Karpas-422 (cell line): ENCODE measurements at regions not wholly inside any gene's neighbourhood (a gene's known extent, or its start where the extent isn't known, plus 50 kb on each side); places are given as distances from the start of the nearest gene placed in this dataset.

ENCODE experiments used
- DNase-seq: peaks from one replicate; pipeline ENCODE4 v3.0.0-alpha.2; 2015
- H2AFZ ChIP-seq: fragments of 200-600 bp; sonication (generic); 2 replicates; pipeline ENCODE4 v1.6.1; 2014; ENCODE audit warnings: antibody characterized with exemption, low read length, mixed read lengths
- H3K27ac ChIP-seq: fragments of 200-600 bp; sonication (generic); 2 replicates; pipeline ENCODE4 v1.5.1; 2014; ENCODE audit warnings: mild to moderate bottlenecking, low read length, moderate library complexity
- H3K27me3 ChIP-seq: fragments of 200-600 bp; sonication (generic); 2 replicates; pipeline ENCODE4 v1.6.1; 2014; ENCODE audit warnings: low read length, mixed read lengths
- H3K36me3 ChIP-seq: fragments of 200-600 bp; sonication (generic); 2 replicates; pipeline ENCODE4 v1.6.1; 2014; ENCODE audit warnings: low read length, mixed read lengths; ENCODE audit not compliant: insufficient read depth
- H3K4me1 ChIP-seq: fragments of 200-600 bp; sonication (generic); 2 replicates; pipeline ENCODE4 v1.6.1; 2014; ENCODE audit warnings: mild to moderate bottlenecking, low read length, mixed read lengths
- H3K4me2 ChIP-seq: fragments of 200-600 bp; sonication (generic); 2 replicates; pipeline ENCODE4 v1.6.1; 2014; ENCODE audit warnings: low read length, low read depth, mild to moderate bottlenecking; ENCODE audit not compliant: poor library complexity, severe bottlenecking
- H3K4me3 ChIP-seq: fragments of 200-600 bp; sonication (generic); 2 replicates; pipeline ENCODE4 v1.5.1; 2014; ENCODE audit warnings: mild to moderate bottlenecking, antibody characterized with exemption, low read length, mixed read lengths
- H3K79me2 ChIP-seq: fragments of 200-600 bp; sonication (generic); 2 replicates; pipeline ENCODE4 v1.6.1; 2014; ENCODE audit warnings: mild to moderate bottlenecking, low read length, mixed read lengths
- H3K9ac ChIP-seq: fragments of 200-600 bp; sonication (generic); 2 replicates; pipeline ENCODE4 v1.6.0; 2014; ENCODE audit warnings: low read length
- H3K9me2 ChIP-seq: fragments of 200-600 bp; sonication (generic), shearing (Covaris generic); replicated peaks from 2 replicates; pipeline ENCODE4 v1.6.0; 2014; ENCODE audit warnings: mild to moderate bottlenecking, low read length, moderate library complexity; ENCODE audit not compliant: insufficient read depth
- H3K9me3 ChIP-seq: fragments of 300-700, 200-600 bp; sonication (generic); 2 replicates; pipeline ENCODE4 v1.6.1; 2014; ENCODE audit warnings: low read length, mixed read lengths
- H4K20me1 ChIP-seq: fragments of 200-600 bp; sonication (generic); 2 replicates; pipeline ENCODE4 v1.6.1; 2014; ENCODE audit warnings: mild to moderate bottlenecking, antibody characterized with exemption, low read length, low read depth; ENCODE audit not compliant: insufficient read depth

GRCh38 chr2:146037334-146037870, 1517.5 kb upstream of the ZEB2 start:
- Histone ChIP-seq H3K27me3 (no peaks in the 10 kb centered on the region), H3K36me3 (no peaks in the 10 kb centered on the region), H3K9ac (no peak overlapping the region), H3K9me3 (no peaks in the 10 kb centered on the region), H3K4me2 (no peak overlapping the region), H3K4me1 (no peaks in the 10 kb centered on the region), H3K9me2 (no peaks in the 10 kb centered on the region), H3K27ac (no peak overlapping the region), H3K79me2 (no peaks in the 10 kb centered on the region), H2AFZ (no peak overlapping the region), H3K4me3 (no peak overlapping the region), H4K20me1 (no peaks in the 10 kb centered on the region)
- DNase-seq, result no peak

DNA sequence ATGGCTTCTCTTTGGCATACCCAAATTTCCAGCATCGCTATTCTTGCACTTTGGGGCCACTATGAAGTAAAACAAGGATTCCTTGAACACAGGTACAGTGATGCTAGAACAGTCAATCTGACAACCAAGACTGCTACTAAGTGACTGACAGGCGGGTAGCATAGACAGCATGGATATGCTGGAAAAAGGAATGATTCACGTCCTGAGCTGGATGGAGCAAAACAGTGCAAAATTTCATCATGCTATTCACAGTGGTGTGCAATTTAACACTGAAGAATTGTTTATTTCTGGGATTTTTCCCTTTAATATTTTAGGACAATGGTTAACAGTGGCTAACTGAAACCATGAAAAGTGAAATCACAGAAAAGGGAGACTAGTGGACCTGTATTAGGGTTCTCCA, 1511.2 kb upstream of the ZEB2 start:
- Histone ChIP-seq H3K4me3 (no peak overlapping the region), H3K9me3 (no peaks in the 10 kb centered on the region), H2AFZ (no peak overlapping the region), H3K27me3 (no peaks in the 10 kb centered on the region), H3K79me2 (no peaks in the 10 kb centered on the region), H3K4me1 (no peaks in the 10 kb centered on the region), H3K9ac (no peak overlapping the region), H3K27ac (no peak overlapping the region), H3K4me2 (no peak overlapping the region), H3K9me2 (no peaks in the 10 kb centered on the region), H4K20me1 (no peaks in the 10 kb centered on the region), H3K36me3 (no peaks in the 10 kb centered on the region)
- no peak for DNase-seq

GRCh38 chr2:146027156-146027555, 1507.2 kb upstream of the ZEB2 start:
- DNase-seq, result no peak
- H3K9me2 ChIP-seq, result no peaks in the 10 kb centered on the region
- no peak overlapping the region for H3K27ac ChIP-seq
- no peak overlapping the region for H3K4me2 ChIP-seq
- H3K4me3 ChIP-seq, result no peak overlapping the region
- no peak overlapping the region for H3K9ac ChIP-seq
- no peaks in the 10 kb centered on the region for H3K4me1 ChIP-seq
- no peaks in the 10 kb centered on the region for H3K79me2 ChIP-seq
- H3K27me3 ChIP-seq, result no peaks in the 10 kb centered on the region
- H2AFZ ChIP-seq, result no peak overlapping the region
- H4K20me1 ChIP-seq, result no peaks in the 10 kb centered on the region
- no peaks in the 10 kb centered on the region for H3K9me3 ChIP-seq
- no peaks in the 10 kb centered on the region for H3K36me3 ChIP-seq

DNA sequence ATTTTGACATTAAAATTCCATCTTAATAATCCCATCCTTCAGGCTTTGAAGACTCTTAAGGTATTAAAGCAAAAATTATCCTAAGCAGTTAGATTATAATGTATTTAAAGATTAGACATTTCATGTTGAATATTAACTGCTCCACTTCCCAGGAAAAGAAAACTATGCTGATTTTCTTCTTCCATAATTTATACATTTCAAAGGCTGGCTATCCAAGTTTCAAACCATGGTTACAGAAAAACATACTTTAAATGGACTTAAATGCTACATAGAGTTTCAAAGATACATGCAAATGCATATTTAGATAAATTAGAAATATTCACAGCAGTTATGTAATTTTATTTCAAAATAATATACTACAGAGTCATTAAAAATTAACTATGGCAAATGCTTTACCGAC, 1505.6 kb upstream of the ZEB2 start:
- no peak overlapping the region for H3K4me2 ChIP-seq
- no peak overlapping the region for H3K9ac ChIP-seq
- no peaks in the 10 kb centered on the region for H3K27me3 ChIP-seq
- H4K20me1 ChIP-seq, result no peaks in the 10 kb centered on the region
- H3K27ac ChIP-seq, result no peak overlapping the region
- H3K9me2 ChIP-seq, result no peaks in the 10 kb centered on the region
- no peaks in the 10 kb centered on the region for H3K9me3 ChIP-seq
- no peak for DNase-seq
- no peaks in the 10 kb centered on the region for H3K79me2 ChIP-seq
- H3K4me1 ChIP-seq, result no peaks in the 10 kb centered on the region
- no peak overlapping the region for H3K4me3 ChIP-seq
- H2AFZ ChIP-seq, result no peak overlapping the region
- no peaks in the 10 kb centered on the region for H3K36me3 ChIP-seq

DNA sequence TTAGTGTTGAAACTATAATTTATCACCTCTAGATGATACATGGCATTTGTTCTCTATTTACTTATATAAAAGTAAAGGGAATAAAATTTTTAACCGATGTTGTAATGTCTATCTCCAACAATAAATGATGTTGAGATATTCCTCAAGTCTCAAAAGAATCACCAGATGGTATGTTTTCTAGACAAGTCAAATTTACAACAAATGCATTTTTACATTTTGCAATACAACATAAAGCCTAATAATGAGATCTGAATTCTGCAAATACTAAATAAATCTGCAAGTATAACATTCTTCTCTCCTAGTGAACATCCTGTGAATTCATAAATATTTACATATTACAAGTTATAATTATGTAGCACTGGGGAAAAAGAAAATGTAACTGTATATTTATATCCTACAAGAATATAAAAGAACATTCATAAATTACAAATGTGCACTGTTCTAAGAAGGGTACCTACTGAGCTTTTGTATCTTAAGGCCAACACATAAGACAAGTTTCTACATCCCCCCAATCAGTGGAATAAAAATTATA, 1504.4 kb upstream of the ZEB2 start:
- no peak overlapping the region for H3K4me3 ChIP-seq
- H3K79me2 ChIP-seq, result no peaks in the 10 kb centered on the region
- no peak overlapping the region for H3K4me2 ChIP-seq
- no peaks in the 10 kb centered on the region for H3K27me3 ChIP-seq
- no peaks in the 10 kb centered on the region for H3K9me3 ChIP-seq
- H2AFZ ChIP-seq, result no peak overlapping the region
- no peak overlapping the region for H3K9ac ChIP-seq
- no peak for DNase-seq
- no peaks in the 10 kb centered on the region for H4K20me1 ChIP-seq
- H3K36me3 ChIP-seq, result no peaks in the 10 kb centered on the region
- H3K9me2 ChIP-seq, result no peaks in the 10 kb centered on the region
- no peaks in the 10 kb centered on the region for H3K4me1 ChIP-seq
- H3K27ac ChIP-seq, result no peak overlapping the region

DNA sequence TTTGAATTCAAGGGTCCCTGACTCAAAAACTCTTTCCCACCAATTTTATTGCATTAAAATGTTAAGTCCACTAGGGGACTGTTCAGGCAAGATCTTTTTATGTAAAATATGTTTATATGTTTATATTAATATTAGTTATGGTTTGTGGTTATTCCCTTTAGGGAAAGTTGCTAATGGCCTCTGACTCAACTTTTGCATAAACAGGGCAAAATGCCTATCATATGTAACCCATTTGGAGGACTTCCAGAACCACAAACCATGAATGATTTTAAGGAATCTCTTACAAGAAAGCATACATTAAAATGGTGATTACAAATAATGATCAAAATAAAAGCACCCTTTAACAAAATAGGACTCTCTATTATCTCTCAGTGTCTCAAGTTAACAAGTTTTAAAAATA, 1484.5 kb upstream of the ZEB2 start:
- Histone ChIP-seq H2AFZ (no peak overlapping the region), H3K9me2 (no peaks in the 10 kb centered on the region; the same call in 1 of the 2 replicates), H3K79me2 (no peaks in the 10 kb centered on the region), H3K9ac (no peak overlapping the region), H3K9me3 (no peaks in the 10 kb centered on the region), H3K36me3 (no peaks in the 10 kb centered on the region), H3K4me3 (no peak overlapping the region), H3K4me1 (no peaks in the 10 kb centered on the region), H3K4me2 (no peak overlapping the region), H4K20me1 (no peaks in the 10 kb centered on the region), H3K27me3 (no peaks in the 10 kb centered on the region), H3K27ac (no peak overlapping the region)
- DNase-seq, result no peak

GRCh38 chr2:146003337-146003736, 1483.4 kb upstream of the ZEB2 start:
- no peak overlapping the region for H3K4me2 ChIP-seq
- H2AFZ ChIP-seq, result no peak overlapping the region
- no peak overlapping the region for H3K27ac ChIP-seq
- H3K9me2 ChIP-seq, result no peaks in the 10 kb centered on the region; the same call in 1 of the 2 replicates
- no peaks in the 10 kb centered on the region for H3K9me3 ChIP-seq
- H3K36me3 ChIP-seq, result no peaks in the 10 kb centered on the region
- no peak overlapping the region for H3K4me3 ChIP-seq
- H3K9ac ChIP-seq, result no peak overlapping the region
- H4K20me1 ChIP-seq, result no peaks in the 10 kb centered on the region
- no peaks in the 10 kb centered on the region for H3K79me2 ChIP-seq
- no peaks in the 10 kb centered on the region for H3K4me1 ChIP-seq
- DNase-seq, result no peak
- no peaks in the 10 kb centered on the region for H3K27me3 ChIP-seq

DNA sequence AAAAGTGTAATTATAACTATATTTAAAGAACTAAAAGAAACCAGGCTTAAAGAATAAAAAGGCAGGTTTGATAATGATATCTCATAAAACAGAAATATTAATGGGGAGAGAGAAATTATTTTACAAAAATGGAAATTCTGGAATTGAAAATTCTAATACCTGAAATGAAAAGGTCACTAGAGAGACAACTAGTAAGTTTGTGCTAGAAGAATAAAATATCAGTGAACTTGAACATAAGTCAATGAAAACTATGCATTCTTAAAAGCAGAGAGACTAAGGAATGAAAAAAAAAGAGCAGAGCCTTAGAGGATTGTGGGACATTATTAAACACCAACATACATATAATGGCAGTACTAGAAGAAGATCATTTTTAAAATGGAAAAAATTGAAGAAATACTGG, 1475.0 kb upstream of the ZEB2 start:
- H3K9ac ChIP-seq, result no peak overlapping the region
- no peaks in the 10 kb centered on the region for H3K9me2 ChIP-seq
- H3K27me3 ChIP-seq, result no peaks in the 10 kb centered on the region
- H3K9me3 ChIP-seq, result peaks cover 11% of the 10 kb centered on the region
- H3K79me2 ChIP-seq, result no peaks in the 10 kb centered on the region
- DNase-seq, result no peak
- H3K4me2 ChIP-seq, result no peak overlapping the region
- H3K4me1 ChIP-seq, result no peaks in the 10 kb centered on the region
- H3K27ac ChIP-seq, result no peak overlapping the region
- no peak overlapping the region for H2AFZ ChIP-seq
- H3K36me3 ChIP-seq, result no peaks in the 10 kb centered on the region
- H4K20me1 ChIP-seq, result no peaks in the 10 kb centered on the region
- no peak overlapping the region for H3K4me3 ChIP-seq

DNA sequence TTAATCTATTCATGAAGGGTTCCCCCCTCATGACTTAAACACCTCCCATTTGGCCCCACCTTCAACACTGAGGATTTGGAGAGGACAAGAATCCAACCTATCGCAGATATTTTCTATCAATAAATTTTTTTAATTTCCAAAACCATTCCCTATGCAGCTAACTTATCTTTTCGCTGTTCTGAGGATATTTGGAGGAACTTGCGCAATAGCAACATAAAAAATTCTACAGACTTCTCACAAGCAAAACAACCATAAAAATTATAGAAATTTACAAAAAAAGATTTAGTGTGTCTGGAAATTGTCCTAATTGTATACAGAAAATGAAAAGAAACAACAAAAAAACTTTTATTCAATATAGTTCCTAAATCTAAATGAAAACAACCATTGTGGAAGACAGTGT, 1472.7 kb upstream of the ZEB2 start:
- H3K9me3 ChIP-seq, result peaks cover 11% of the 10 kb centered on the region
- H3K27ac ChIP-seq, result no peak overlapping the region
- H3K79me2 ChIP-seq, result no peaks in the 10 kb centered on the region
- no peaks in the 10 kb centered on the region for H3K9me2 ChIP-seq
- no peaks in the 10 kb centered on the region for H4K20me1 ChIP-seq
- no peak overlapping the region for H2AFZ ChIP-seq
- no peak for DNase-seq
- no peak overlapping the region for H3K9ac ChIP-seq
- no peaks in the 10 kb centered on the region for H3K4me1 ChIP-seq
- H3K4me2 ChIP-seq, result no peak overlapping the region
- no peaks in the 10 kb centered on the region for H3K36me3 ChIP-seq
- no peaks in the 10 kb centered on the region for H3K27me3 ChIP-seq
- H3K4me3 ChIP-seq, result no peak overlapping the region
